ENCODE measurements at regions not wholly inside any gene's neighbourhood (a gene's known extent, or its start where the extent isn't known, plus 50 kb on each side); places are given as distances from the start of the nearest gene placed in this dataset.

DNA sequence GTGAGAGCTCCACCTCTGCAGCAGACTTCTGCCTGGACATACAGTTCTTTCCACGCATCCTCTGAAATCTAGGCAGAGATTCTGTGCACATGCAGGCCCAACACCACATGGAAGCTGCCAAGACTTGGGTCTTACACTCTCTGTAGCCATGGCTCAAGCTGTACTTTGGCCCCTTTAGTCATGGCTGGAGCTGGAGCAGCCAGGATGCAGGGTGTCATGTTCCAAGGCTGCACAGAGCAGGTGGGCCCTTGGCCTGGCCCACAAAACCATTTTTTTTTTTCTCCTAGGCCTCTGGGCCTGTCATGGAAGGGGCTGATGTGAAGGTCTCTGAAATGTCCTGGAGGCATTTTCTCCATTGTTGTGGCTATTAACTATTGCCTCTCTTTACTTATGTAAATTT lies 990.5 kb upstream of the ADGRL3 start:
- H3K4me1 ChIP-seq (ENCODE audit: insufficient read depth) = no peaks in the 10 kb centered on the region
- Mint-ChIP-seq H3K9me3 (peaks cover 21% of the 10 kb centered on the region), H3K27ac (no peak overlapping the region), H3K36me3 (ENCODE audit: low read depth) (peaks cover 18% of the 10 kb centered on the region; the same call in 2 of the 3 replicates), H3K27me3 (ENCODE audit: insufficient read depth, low read depth, poor library complexity) (peaks cover 2% of the 10 kb centered on the region), H3K4me1 (no peaks in the 10 kb centered on the region), H3K4me3 (no peak overlapping the region)
- H3K9me2 ChIP-seq (ENCODE audit: insufficient read depth) = peaks cover 3% of the 10 kb centered on the region; the same call in 1 of the 2 replicates
- no peak overlapping the region for H2AFZ ChIP-seq
- TF ChIP-seq POLR2AphosphoS5 (IDR thresholded peaks at IDR 0.05; ENCODE audit: low read depth) (no peak), ZNF114 (CRISPR knock-in tag; IDR thresholded peaks at IDR 0.05) (no peak), EZH2phosphoT487 (IDR thresholded peaks at IDR 0.05; ENCODE audit: unreplicated experiment) (no peak), CREB1 (CRISPR knock-in tag; IDR thresholded peaks at IDR 0.05; ENCODE audit: low read depth) (no peak), JUNB (IDR thresholded peaks at IDR 0.05; ENCODE audit: unreplicated experiment) (no peak), ZNF331 (CRISPR knock-in tag; IDR thresholded peaks at IDR 0.05; ENCODE audit: low read depth) (no peak), STAT1 (IDR thresholded peaks at IDR 0.05; ENCODE audit: unreplicated experiment) (no peak), EZH2 (IDR thresholded peaks at IDR 0.05; ENCODE audit: low read depth, unreplicated experiment) (no peak), REST (IDR thresholded peaks at IDR 0.05; ENCODE audit: unreplicated experiment) (no peak), NANOG (IDR thresholded peaks at IDR 0.05; ENCODE audit: borderline replicate concordance) (no peak)
- TF ChIP-seq, protein P1, sequence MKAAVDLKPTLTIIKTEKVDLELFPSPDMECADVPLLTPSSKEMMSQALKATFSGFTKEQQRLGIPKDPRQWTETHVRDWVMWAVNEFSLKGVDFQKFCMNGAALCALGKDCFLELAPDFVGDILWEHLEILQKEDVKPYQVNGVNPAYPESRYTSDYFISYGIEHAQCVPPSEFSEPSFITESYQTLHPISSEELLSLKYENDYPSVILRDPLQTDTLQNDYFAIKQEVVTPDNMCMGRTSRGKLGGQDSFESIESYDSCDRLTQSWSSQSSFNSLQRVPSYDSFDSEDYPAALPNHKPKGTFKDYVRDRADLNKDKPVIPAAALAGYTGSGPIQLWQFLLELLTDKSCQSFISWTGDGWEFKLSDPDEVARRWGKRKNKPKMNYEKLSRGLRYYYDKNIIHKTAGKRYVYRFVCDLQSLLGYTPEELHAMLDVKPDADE (IDR thresholded peaks at IDR 0.05) = no peak
- TF ChIP-seq, protein P2, sequence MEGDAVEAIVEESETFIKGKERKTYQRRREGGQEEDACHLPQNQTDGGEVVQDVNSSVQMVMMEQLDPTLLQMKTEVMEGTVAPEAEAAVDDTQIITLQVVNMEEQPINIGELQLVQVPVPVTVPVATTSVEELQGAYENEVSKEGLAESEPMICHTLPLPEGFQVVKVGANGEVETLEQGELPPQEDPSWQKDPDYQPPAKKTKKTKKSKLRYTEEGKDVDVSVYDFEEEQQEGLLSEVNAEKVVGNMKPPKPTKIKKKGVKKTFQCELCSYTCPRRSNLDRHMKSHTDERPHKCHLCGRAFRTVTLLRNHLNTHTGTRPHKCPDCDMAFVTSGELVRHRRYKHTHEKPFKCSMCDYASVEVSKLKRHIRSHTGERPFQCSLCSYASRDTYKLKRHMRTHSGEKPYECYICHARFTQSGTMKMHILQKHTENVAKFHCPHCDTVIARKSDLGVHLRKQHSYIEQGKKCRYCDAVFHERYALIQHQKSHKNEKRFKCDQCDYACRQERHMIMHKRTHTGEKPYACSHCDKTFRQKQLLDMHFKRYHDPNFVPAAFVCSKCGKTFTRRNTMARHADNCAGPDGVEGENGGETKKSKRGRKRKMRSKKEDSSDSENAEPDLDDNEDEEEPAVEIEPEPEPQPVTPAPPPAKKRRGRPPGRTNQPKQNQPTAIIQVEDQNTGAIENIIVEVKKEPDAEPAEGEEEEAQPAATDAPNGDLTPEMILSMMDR (conservative IDR thresholded peaks at IDR 0.05; ENCODE audit: low read depth in 2 of 2) = no peak
- TF ChIP-seq, protein P3, sequence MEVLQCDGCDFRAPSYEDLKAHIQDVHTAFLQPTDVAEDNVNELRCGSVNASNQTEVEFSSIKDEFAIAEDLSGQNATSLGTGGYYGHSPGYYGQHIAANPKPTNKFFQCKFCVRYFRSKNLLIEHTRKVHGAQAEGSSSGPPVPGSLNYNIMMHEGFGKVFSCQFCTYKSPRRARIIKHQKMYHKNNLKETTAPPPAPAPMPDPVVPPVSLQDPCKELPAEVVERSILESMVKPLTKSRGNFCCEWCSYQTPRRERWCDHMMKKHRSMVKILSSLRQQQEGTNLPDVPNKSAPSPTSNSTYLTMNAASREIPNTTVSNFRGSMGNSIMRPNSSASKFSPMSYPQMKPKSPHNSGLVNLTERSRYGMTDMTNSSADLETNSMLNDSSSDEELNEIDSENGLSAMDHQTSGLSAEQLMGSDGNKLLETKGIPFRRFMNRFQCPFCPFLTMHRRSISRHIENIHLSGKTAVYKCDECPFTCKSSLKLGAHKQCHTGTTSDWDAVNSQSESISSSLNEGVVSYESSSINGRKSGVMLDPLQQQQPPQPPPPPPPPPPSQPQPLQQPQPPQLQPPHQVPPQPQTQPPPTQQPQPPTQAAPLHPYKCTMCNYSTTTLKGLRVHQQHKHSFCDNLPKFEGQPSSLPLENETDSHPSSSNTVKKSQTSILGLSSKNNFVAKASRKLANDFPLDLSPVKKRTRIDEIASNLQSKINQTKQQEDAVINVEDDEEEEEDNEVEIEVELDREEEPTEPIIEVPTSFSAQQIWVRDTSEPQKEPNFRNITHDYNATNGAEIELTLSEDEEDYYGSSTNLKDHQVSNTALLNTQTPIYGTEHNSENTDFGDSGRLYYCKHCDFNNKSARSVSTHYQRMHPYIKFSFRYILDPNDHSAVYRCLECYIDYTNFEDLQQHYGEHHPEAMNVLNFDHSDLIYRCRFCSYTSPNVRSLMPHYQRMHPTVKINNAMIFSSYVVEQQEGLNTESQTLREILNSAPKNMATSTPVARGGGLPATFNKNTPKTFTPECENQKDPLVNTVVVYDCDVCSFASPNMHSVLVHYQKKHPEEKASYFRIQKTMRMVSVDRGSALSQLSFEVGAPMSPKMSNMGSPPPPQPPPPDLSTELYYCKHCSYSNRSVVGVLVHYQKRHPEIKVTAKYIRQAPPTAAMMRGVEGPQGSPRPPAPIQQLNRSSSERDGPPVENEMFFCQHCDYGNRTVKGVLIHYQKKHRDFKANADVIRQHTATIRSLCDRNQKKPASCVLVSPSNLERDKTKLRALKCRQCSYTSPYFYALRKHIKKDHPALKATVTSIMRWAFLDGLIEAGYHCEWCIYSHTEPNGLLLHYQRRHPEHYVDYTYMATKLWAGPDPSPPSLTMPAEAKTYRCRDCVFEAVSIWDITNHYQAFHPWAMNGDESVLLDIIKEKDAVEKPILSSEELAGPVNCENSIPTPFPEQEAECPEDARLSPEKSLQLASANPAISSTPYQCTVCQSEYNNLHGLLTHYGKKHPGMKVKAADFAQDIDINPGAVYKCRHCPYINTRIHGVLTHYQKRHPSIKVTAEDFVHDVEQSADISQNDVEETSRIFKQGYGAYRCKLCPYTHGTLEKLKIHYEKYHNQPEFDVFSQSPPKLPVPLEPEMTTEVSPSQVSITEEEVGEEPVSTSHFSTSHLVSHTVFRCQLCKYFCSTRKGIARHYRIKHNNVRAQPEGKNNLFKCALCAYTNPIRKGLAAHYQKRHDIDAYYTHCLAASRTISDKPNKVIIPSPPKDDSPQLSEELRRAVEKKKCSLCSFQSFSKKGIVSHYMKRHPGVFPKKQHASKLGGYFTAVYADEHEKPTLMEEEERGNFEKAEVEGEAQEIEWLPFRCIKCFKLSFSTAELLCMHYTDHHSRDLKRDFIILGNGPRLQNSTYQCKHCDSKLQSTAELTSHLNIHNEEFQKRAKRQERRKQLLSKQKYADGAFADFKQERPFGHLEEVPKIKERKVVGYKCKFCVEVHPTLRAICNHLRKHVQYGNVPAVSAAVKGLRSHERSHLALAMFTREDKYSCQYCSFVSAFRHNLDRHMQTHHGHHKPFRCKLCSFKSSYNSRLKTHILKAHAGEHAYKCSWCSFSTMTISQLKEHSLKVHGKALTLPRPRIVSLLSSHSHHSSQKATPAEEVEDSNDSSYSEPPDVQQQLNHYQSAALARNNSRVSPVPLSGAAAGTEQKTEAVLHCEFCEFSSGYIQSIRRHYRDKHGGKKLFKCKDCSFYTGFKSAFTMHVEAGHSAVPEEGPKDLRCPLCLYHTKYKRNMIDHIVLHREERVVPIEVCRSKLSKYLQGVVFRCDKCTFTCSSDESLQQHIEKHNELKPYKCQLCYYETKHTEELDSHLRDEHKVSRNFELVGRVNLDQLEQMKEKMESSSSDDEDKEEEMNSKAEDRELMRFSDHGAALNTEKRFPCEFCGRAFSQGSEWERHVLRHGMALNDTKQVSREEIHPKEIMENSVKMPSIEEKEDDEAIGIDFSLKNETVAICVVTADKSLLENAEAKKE (CRISPR knock-in tag; IDR thresholded peaks at IDR 0.05) = no peak
- no peaks in the 10 kb centered on the region for H4K20me1 ChIP-seq (replicated peaks; ENCODE audit: insufficient read depth)
- no peak overlapping the region for H3K4me3 ChIP-seq
- no peak overlapping the region for H3K4me2 ChIP-seq
- no peaks in the 10 kb centered on the region for H3K79me2 ChIP-seq (replicated peaks; ENCODE audit: insufficient read depth)
- no peaks in the 10 kb centered on the region for H3K36me3 ChIP-seq (ENCODE audit: insufficient read depth)
- no peak for ATAC-seq
- DNase-seq (ENCODE audit: low spot score) = no peak
- H3K27me3 ChIP-seq (ENCODE audit: insufficient read depth) = no peaks in the 10 kb centered on the region
- H3K27ac ChIP-seq (ENCODE audit: low read depth) = no peak overlapping the region
- no peaks in the 10 kb centered on the region for H3F3A ChIP-seq (replicated peaks; ENCODE audit: low read depth)
